Upper lobe of left lung (tissue), 4 donors: ENCODE measurements at regions not wholly inside any gene's neighbourhood (a gene's known extent, or its start where the extent isn't known, plus 50 kb on each side); places are given as distances from the start of the nearest gene placed in this dataset.

Source experiments
- CTCF ChIP-seq, 6 experiments: fragments of 450-650 bp in 4 of 6; fragments of 200-600 bp in 2 of 6; sonication (generic) in 2 of 6; IDR thresholded peaks; one replicate each; pipeline ENCODE4 v1.5.1; 2016 to 2019; ENCODE audit warnings: antibody characterized with exemption in 6 of 6
- POLR2AphosphoS5 ChIP-seq, 2 donors: sonication (generic); formaldehyde crosslinking; IDR thresholded peaks; one replicate each; pipeline ENCODE4 v1.5.1; 2017; ENCODE audit warnings: antibody characterized with exemption in 2 of 2

GRCh38 chr1:8167936-8168335, 141.8 kb upstream of the ERRFI1 start:
- TF ChIP-seq POLR2AphosphoS5 (IDR thresholded peaks at IDR 0.05) (no peak), CTCF (IDR thresholded peaks at IDR 0.05) (no peak)
